GM12875 (cell line): ENCODE measurements at regions not wholly inside any gene's neighbourhood (a gene's known extent, or its start where the extent isn't known, plus 50 kb on each side); places are given as distances from the start of the nearest gene placed in this dataset.
A peak's percentile ranks its signal among the peaks of the same experiment; 100 is the strongest.

Experiments used
- H3K4me3 ChIP-seq: one replicate; pipeline ENCODE4 v1.5.1; 2011; ENCODE audit warnings: low read depth, low read length, control low read depth
- TF ChIP-seq, protein P1 (sequence below): IDR thresholded peaks from 2 replicates; pipeline ENCODE4 v1.5.1; 2011; ENCODE audit warnings: low read depth, mild to moderate bottlenecking, control low read depth, inconsistent platforms, low read length, moderate library complexity, borderline replicate concordance; ENCODE audit not compliant: insufficient read depth

GRCh38 chr16:86071611-86072240 is 172.8 kb downstream of the IRF8 start:
- TF ChIP-seq, protein P1, sequence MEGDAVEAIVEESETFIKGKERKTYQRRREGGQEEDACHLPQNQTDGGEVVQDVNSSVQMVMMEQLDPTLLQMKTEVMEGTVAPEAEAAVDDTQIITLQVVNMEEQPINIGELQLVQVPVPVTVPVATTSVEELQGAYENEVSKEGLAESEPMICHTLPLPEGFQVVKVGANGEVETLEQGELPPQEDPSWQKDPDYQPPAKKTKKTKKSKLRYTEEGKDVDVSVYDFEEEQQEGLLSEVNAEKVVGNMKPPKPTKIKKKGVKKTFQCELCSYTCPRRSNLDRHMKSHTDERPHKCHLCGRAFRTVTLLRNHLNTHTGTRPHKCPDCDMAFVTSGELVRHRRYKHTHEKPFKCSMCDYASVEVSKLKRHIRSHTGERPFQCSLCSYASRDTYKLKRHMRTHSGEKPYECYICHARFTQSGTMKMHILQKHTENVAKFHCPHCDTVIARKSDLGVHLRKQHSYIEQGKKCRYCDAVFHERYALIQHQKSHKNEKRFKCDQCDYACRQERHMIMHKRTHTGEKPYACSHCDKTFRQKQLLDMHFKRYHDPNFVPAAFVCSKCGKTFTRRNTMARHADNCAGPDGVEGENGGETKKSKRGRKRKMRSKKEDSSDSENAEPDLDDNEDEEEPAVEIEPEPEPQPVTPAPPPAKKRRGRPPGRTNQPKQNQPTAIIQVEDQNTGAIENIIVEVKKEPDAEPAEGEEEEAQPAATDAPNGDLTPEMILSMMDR, result no peak
- no peak overlapping the region for H3K4me3 ChIP-seq

GRCh38 chr16:86072328-86073102 is 173.6 kb downstream of the IRF8 start:
- TF ChIP-seq, protein P1, result peak; percentile 76
- H3K4me3 ChIP-seq, result no peak overlapping the region

DNA sequence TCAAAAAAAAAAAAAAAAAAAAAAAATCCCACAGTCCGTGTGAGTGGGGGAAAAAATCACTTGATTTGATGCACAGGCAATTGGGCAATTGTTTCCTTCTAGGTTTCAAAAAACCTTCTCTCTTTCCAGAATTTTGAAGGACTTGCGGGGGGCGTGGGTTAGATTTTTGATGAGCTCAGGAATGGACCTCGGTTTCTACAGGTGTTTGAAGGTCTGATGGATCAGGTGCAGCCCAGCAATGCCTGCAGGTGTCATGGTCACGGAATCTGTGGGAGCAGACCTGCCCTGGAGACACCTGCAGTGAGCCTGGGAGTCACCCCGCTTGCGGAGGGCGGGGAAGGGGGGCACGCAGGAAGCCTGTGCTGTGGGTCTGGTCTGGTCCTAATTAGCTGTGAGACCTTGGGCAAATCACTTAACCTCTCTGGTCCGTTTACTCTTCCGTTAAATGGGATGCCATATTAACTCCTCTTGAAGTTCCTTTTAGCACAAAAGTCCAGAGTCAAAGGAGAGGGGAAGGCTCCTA is 174.2 kb downstream of the IRF8 start:
- TF ChIP-seq, protein P1, result no peak
- no peak overlapping the region for H3K4me3 ChIP-seq

- no peak overlapping the region for H3K4me3 ChIP-seq
- TF ChIP-seq, protein P1, result no peak
These were observed 175.0 kb downstream of the IRF8 start for GRCh38 chr16:86073763-86074493.

- H3K4me3 ChIP-seq, result no peak overlapping the region
These were observed 175.9 kb downstream of the IRF8 start for GRCh38 chr16:86074651-86075487.

DNA sequence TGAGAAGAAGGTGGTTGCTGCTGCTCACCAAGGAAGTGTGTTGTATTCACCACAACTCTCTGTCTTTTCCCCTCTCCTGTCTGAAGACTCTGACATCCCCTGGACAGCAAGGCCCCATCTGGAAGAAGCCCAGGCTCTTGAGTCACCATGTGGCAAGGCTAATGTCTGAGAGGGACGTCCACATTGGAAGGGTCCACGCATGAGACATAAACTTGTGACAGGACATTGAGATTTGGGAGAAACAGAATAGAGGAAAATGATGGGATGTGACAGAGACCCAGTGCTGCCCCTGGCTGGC is 176.5 kb downstream of the IRF8 start:
- no peak overlapping the region for H3K4me3 ChIP-seq
- TF ChIP-seq, protein P1, result no peak

More at GRCh38 chr16:86074651-86075487, 175.9 kb downstream of the IRF8 start:
- TF ChIP-seq, protein P1, result no peak
